B cell (primary cell): ENCODE measurements at regions not wholly inside any gene's neighbourhood (a gene's known extent, or its start where the extent isn't known, plus 50 kb on each side); places are given as distances from the start of the nearest gene placed in this dataset.

Source experiments
- ATAC-seq: fragments of 200-7000 bp; cut with Tn5 transposase; one replicate; pipeline ENCODE4 v1.10.0; 2021; ENCODE audit warnings: low read depth, mild to moderate bottlenecking, moderate number of reproducible peaks, moderate library complexity
- CTCF ChIA-PET: fragments of 350-600 bp; sonication (Branson Sonifier 250); formaldehyde crosslinking; loops from one replicate; lab custom pipeline; 2021; ENCODE audit warnings: antibody characterized with exemption, inconsistent platforms; lab: Charles Lee
- POLR2A ChIA-PET: fragments of 350-600 bp; sonication (Branson Sonifier 250); formaldehyde crosslinking; loops from one replicate; lab custom pipeline; 2021; ENCODE audit warnings: antibody characterized with exemption; lab: Charles Lee
- DNase-seq: peaks from one replicate; pipeline ENCODE4 v3.0.0; 2013
- H2AFZ ChIP-seq: 2 replicates; pipeline ENCODE4 v1.6.1; 2012; ENCODE audit warnings: mild to moderate bottlenecking, low read depth, low read length; ENCODE audit not compliant: insufficient read depth, poor library complexity, severe bottlenecking
- H3K27ac ChIP-seq, 2 donors: 1 replicate in 1 of 2; 2 replicates in 1 of 2; pipeline ENCODE4 v1.5.1; 2012 to 2013; ENCODE audit warnings: low read length in 2 of 2, mild to moderate bottlenecking in 2 of 2, moderate library complexity in 1 of 2
- H3K27me3 ChIP-seq, 4 experiments: fragments of 200-600 bp in 1 of 4; sonication (generic) in 1 of 4; replicated peaks in 1 of 4; 1 replicate in 2 of 4; 2 replicates in 2 of 4; pipeline versions ENCODE4 v1.6.1 to v1.7.0; 2013 to 2016; ENCODE audit warnings: low read length in 3 of 4, mild to moderate bottlenecking in 2 of 4, mixed read lengths in 1 of 4, moderate library complexity in 1 of 4; ENCODE audit not compliant: insufficient read depth in 4 of 4, control insufficient read depth in 3 of 4; ENCODE audit errors: control extremely low read depth in 1 of 4
- H3K36me3 ChIP-seq, 2 experiments: replicated peaks in 1 of 2; 1 replicate in 1 of 2; 2 replicates in 1 of 2; pipeline versions ENCODE4 v1.6.1 to v1.7.1; 2013; ENCODE audit warnings: low read length in 1 of 2; ENCODE audit not compliant: insufficient read depth in 2 of 2, control insufficient read depth in 1 of 2; ENCODE audit errors: control extremely low read depth in 1 of 2, extremely low read depth in 1 of 2
- H3K4me1 ChIP-seq, 2 donors: fragments of 200-600 bp in 1 of 2; sonication (generic) in 1 of 2; 1 replicate in 1 of 2; 2 replicates in 1 of 2; pipeline versions ENCODE4 v1.5.1 to v1.6.1; 2013 to 2017; ENCODE audit warnings: low read length in 2 of 2; ENCODE audit not compliant: control insufficient read depth in 2 of 2, insufficient read depth in 2 of 2
- H3K4me2 ChIP-seq: replicated peaks from 2 replicates; pipeline ENCODE3; 2012; ENCODE audit warnings: mild to moderate bottlenecking, low read depth, low read length; ENCODE audit not compliant: poor library complexity, severe bottlenecking
- H3K4me3 ChIP-seq, 5 experiments: fragments of 200-600 bp in 1 of 5; sonication (generic) in 1 of 5; 1 replicate in 3 of 5; 2 replicates in 2 of 5; pipeline versions ENCODE4 v1.5.1 to v1.7.0; 2011 to 2016; ENCODE audit warnings: low read length in 4 of 5, mild to moderate bottlenecking in 4 of 5, low read depth in 2 of 5, control low read depth in 1 of 5, moderate library complexity in 1 of 5; ENCODE audit not compliant: insufficient read depth in 1 of 5; ENCODE audit errors: control extremely low read depth in 1 of 5, extremely low read depth in 1 of 5
- H3K79me2 ChIP-seq: fragments of 200-600 bp; sonication (generic); one replicate; pipeline ENCODE4 v1.6.0; 2016; ENCODE audit warnings: low read length; ENCODE audit not compliant: control insufficient read depth, insufficient read depth
- H3K9ac ChIP-seq: fragments of 200-600 bp; sonication (generic); 2 replicates; pipeline ENCODE4 v1.6.1; 2017; ENCODE audit warnings: mild to moderate bottlenecking, low read length, moderate library complexity
- H3K9me3 ChIP-seq, 3 donors: one replicate each; pipeline versions ENCODE4 v1.6.1 to v1.7.1; 2013; ENCODE audit warnings: low read length in 2 of 3; ENCODE audit not compliant: control insufficient read depth in 2 of 3, insufficient read depth in 1 of 3; ENCODE audit errors: control extremely low read depth in 1 of 3
- H4K20me1 ChIP-seq: 2 replicates; pipeline ENCODE4 v1.6.0; 2012; ENCODE audit warnings: mild to moderate bottlenecking, low read length; ENCODE audit not compliant: insufficient read depth, control insufficient read depth, poor library complexity, severe bottlenecking
- H3K27ac Mint-ChIP-seq: one replicate; pipeline ENCODE4 v1.8.0; 2021; ENCODE audit warnings: mixed read lengths
- H3K27me3 Mint-ChIP-seq: one replicate; pipeline ENCODE4 v1.8.0; 2021; ENCODE audit warnings: mixed read lengths
- H3K4me1 Mint-ChIP-seq: one replicate; pipeline ENCODE4 v1.8.0; 2021; ENCODE audit warnings: mixed read lengths
- H3K4me3 Mint-ChIP-seq: one replicate; pipeline ENCODE4 v1.8.0; 2021; ENCODE audit warnings: mixed read lengths
- H3K9me3 Mint-ChIP-seq: one replicate; pipeline ENCODE4 v1.8.0; 2022; ENCODE audit warnings: mixed read lengths; ENCODE audit not compliant: insufficient read depth
- CTCF ChIP-seq: fragments of 200-600 bp; IDR thresholded peaks from one replicate; pipeline ENCODE4 v1.8.0; 2022; ENCODE audit warnings: antibody characterized with exemption, mild to moderate bottlenecking
- EZH2 ChIP-seq: IDR thresholded peaks from 2 replicates; pipeline ENCODE4 v1.6.1; 2012; ENCODE audit warnings: borderline replicate concordance, low read depth, mild to moderate bottlenecking, moderate library complexity, low read length; ENCODE audit not compliant: insufficient read depth, poor library complexity, severe bottlenecking
- WGBS: methylation state at CpG from one replicate; pipeline ENCODE4 v1.1.5; 2013; ENCODE audit warnings: missing lambda C conversion rate; ENCODE audit not compliant: insufficient coverage; 5-methylcytosine and 5-hydroxymethylcytosine counted together
- intact Hi-C: fragments of 100-400 bp; cut with micrococcal nuclease; formaldehyde crosslinking; loops from one replicate; pipeline ENCODE4 v1.10.0; 2022

GRCh38 chr7:113320419-113320818 is 202.1 kb upstream of the SMIM30 start:
- intact Hi-C loops = no loop called here
- 73% methylated on average over 2 of the region's 4 CpGs for WGBS
- no peak overlapping the region for H3K27ac ChIP-seq
- ATAC-seq (no peak), DNase-seq (no peak)
- no peaks in the 10 kb centered on the region for H3K9me3 Mint-ChIP-seq
- H3K27me3 Mint-ChIP-seq = no peaks in the 10 kb centered on the region
- H3K4me3 ChIP-seq = no peak overlapping the region
- TF ChIP-seq CTCF = no peak
- TF ChIP-seq EZH2 = no peak
- ChIA-PET POLR2A (no interaction called here), CTCF (no interaction called here)
- no peak overlapping the region for H3K27ac Mint-ChIP-seq
- no peaks in the 10 kb centered on the region for H3K36me3 ChIP-seq
- no peak overlapping the region for H2AFZ ChIP-seq
- no peaks in the 10 kb centered on the region for H4K20me1 ChIP-seq
- no peak overlapping the region for H3K4me2 ChIP-seq
- H3K4me3 Mint-ChIP-seq = no peak overlapping the region
- H3K4me1 Mint-ChIP-seq = no peaks in the 10 kb centered on the region
- H3K9me3 ChIP-seq = no peaks in the 10 kb centered on the region
- no peaks in the 10 kb centered on the region for H3K27me3 ChIP-seq
- H3K79me2 ChIP-seq = no peaks in the 10 kb centered on the region
- H3K4me1 ChIP-seq = no peaks in the 10 kb centered on the region
- no peak overlapping the region for H3K9ac ChIP-seq

GRCh38 chr7:113314594-113314993 is 196.2 kb upstream of the SMIM30 start:
- Histone ChIP-seq H3K27me3 (no peaks in the 10 kb centered on the region), H3K4me2 (no peak overlapping the region), H3K9me3 (no peaks in the 10 kb centered on the region), H4K20me1 (no peaks in the 10 kb centered on the region), H3K27ac (no peak overlapping the region), H3K4me3 (no peak overlapping the region), H3K79me2 (no peaks in the 10 kb centered on the region), H3K4me1 (no peaks in the 10 kb centered on the region), H2AFZ (no peak overlapping the region), H3K9ac (no peak overlapping the region), H3K36me3 (no peaks in the 10 kb centered on the region)
- DNase-seq (no peak), ATAC-seq (no peak)
- intact Hi-C loops = no loop called here
- TF ChIP-seq CTCF (no peak), EZH2 (no peak)
- Mint-ChIP-seq H3K4me3 (no peak overlapping the region), H3K27me3 (no peaks in the 10 kb centered on the region), H3K4me1 (no peaks in the 10 kb centered on the region), H3K9me3 (no peaks in the 10 kb centered on the region), H3K27ac (no peak overlapping the region)
- CTCF ChIA-PET = no interaction called here
- 92% methylated on average over 2 of the region's 2 CpGs for WGBS
- POLR2A ChIA-PET = no interaction called here
